ENCODE measurements at regions not wholly inside any gene's neighbourhood (a gene's known extent, or its start where the extent isn't known, plus 50 kb on each side); places are given as distances from the start of the nearest gene placed in this dataset.

DNA sequence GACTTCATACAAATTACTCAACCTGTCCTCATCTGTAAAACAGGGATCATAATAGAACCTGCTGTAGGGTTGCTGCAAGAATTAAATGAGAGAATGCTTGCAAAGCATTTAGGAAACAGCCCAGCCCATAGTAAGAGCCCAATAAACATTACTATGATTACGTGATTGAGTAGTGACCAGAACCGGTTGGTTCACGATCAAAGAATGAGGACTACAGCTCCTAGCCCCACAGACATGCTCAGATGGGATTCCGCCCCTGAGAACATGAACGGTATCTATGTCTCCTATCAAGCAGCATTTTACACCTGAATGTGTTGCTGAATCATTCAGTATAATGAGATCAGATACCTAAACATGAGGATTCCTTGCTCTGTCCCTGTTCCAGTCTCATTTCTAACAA is 104.8 kb upstream of the ZNF648 start:
- TF ChIP-seq, protein P1, sequence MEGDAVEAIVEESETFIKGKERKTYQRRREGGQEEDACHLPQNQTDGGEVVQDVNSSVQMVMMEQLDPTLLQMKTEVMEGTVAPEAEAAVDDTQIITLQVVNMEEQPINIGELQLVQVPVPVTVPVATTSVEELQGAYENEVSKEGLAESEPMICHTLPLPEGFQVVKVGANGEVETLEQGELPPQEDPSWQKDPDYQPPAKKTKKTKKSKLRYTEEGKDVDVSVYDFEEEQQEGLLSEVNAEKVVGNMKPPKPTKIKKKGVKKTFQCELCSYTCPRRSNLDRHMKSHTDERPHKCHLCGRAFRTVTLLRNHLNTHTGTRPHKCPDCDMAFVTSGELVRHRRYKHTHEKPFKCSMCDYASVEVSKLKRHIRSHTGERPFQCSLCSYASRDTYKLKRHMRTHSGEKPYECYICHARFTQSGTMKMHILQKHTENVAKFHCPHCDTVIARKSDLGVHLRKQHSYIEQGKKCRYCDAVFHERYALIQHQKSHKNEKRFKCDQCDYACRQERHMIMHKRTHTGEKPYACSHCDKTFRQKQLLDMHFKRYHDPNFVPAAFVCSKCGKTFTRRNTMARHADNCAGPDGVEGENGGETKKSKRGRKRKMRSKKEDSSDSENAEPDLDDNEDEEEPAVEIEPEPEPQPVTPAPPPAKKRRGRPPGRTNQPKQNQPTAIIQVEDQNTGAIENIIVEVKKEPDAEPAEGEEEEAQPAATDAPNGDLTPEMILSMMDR (IDR thresholded peaks at IDR 0.05), result no peak
- TF ChIP-seq POLR2A (IDR thresholded peaks at IDR 0.05), result no peak
